NB4 (cell line): ENCODE measurements at regions not wholly inside any gene's neighbourhood (a gene's known extent, or its start where the extent isn't known, plus 50 kb on each side); places are given as distances from the start of the nearest gene placed in this dataset.

ENCODE experiments used
- CTCF ChIP-seq: IDR thresholded peaks from one replicate; pipeline ENCODE4 v1.5.1; 2012; ENCODE audit warnings: low read depth, low read length
- MAX ChIP-seq: IDR thresholded peaks from 2 replicates; pipeline ENCODE4 v1.6.1; 2011; ENCODE audit warnings: low read depth, low read length
- MYC ChIP-seq: IDR thresholded peaks from 2 replicates; pipeline ENCODE4 v1.6.1; 2011; ENCODE audit warnings: low read depth, low read length
- POLR2A ChIP-seq: IDR thresholded peaks from 2 replicates; pipeline ENCODE4 v1.6.1; 2011; ENCODE audit warnings: mild to moderate bottlenecking; ENCODE audit not compliant: insufficient read length; ENCODE audit errors: extremely low read depth

- TF ChIP-seq CTCF (no peak), POLR2A (no peak), MAX (no peak), MYC (no peak)
These were observed 61.4 kb upstream of the RANBP6 start for GRCh38 chr9:6076851-6077250.
